Stimulated activated CD4-positive, alpha-beta T cell treated with anti-CD3 and anti-CD28 coated beads, Interleukin-2, amount 100 ng/mL, for 24 hours (primary cell): ENCODE measurements at regions not wholly inside any gene's neighbourhood (a gene's known extent, or its start where the extent isn't known, plus 50 kb on each side); places are given as distances from the start of the nearest gene placed in this dataset.

Source experiments
- DNase-seq, 2 donors: peaks; one replicate each; pipeline ENCODE4 v3.0.0-alpha.2; 2020

DNA sequence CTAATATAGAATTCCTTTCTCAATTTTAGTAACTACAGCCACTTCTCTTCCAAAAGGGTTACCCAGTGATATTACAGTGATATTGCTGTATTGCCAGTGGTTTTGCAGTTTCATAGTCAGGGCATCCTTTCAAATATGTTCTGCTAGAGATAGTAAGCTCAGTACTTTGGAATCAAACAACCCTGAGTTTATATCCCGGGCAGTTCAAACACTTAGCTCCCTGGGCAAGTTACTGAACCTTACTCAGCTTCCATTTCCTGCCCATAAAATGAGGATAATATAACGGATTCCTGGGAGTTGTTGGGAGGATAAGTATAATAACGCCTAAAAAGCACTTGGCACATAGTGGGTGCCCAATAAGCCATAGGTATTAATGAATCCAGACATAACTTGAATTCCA, 212.6 kb upstream of the PARD3B start:
- DNase-seq, result no peak

- DNase-seq, result no peak
Measured at GRCh38 chr2:204333861-204334260, 211.4 kb upstream of the PARD3B start.

GRCh38 chr2:204335451-204336058, 209.7 kb upstream of the PARD3B start:
- DNase-seq, result no peak

GRCh38 chr2:204336153-204336744, 209.0 kb upstream of the PARD3B start:
- no peak for DNase-seq

- no peak for DNase-seq
Measured at GRCh38 chr2:204337638-204338037, 207.6 kb upstream of the PARD3B start.

DNA sequence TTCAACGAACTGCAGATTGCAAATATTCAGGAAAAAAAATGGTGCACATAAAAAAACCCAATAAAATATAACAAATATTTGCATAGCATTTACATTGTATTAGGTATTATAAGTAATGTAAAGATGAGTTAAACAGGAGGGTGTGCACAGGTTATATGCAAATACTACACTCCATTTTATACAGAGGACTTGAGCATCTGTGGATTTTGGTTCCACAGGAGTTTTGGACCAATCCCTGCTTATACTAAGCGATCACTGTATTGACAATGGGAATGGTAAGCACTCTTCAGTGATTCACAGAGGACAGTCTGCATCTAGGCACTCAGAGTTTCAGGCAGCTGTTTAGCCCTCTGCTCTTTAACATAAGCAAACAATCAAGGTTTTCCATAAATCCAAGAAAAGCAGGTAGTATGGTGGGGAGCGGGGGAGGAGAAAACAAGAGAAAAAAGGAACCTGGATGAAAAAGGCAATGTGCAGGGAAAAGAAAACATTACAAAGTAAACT, 206.0 kb upstream of the PARD3B start:
- no peak for DNase-seq

DNA sequence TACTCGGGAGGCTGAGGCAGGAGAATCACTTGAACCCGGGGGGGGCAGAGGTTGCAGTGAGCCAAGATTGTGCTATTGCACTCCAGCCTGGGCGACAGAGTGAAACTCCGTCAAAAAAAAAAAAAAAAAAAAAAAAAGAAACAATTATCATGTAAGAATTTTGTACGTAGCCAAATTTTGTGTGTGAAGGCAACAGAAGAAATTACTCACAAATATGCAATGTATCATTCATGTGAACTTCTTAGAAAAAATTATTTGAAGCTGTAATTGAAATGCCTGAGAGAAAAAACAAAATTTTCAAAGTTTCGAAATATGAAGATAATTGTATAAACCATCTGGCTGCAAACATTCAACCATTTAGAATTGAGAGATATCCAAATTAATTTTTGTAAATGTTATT, 204.8 kb upstream of the PARD3B start:
- DNase-seq, result no peak

- DNase-seq, result no peak
Measured at GRCh38 chr2:204341887-204342276, 203.4 kb upstream of the PARD3B start.

DNA sequence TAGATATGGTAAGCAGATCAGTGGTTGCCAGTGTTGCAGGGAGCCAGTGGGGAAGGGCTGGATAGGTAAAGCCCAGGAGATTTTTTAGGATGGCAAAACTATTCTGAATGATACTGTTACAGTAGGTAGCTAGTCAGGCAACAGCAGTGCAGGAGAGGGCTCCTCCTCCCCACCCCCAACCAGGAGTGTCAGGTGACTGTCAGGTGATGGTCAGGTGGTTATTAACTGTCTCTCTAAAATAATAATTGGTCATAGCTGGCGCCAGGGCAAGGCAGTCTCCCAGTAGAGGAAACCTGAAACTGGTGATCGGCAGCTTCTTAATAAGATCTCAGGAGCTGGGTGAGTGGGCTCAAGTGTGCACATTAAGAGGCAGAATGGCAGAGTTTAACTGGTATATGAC, 201.6 kb upstream of the PARD3B start:
- no peak for DNase-seq

DNA sequence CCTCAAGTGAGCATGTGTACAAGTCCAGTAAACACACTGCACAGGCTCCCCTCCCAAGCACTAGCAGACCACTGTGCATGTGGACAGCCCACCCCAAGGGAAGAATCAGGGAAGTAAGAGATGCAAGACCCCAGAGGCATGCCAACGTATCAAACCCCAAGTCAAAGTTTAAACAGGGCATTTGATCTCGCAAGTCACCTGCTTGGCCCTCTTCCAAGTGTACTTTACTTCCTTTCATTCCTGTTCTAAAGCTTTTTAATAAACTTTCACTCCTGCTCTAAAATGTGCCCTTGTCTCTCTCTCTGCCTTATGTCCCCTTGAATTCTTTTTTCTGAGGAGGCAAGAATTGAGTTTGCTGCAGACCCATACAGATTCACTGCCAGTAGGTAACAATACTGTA, 201.2 kb upstream of the PARD3B start:
- DNase-seq, result no peak

- DNase-seq, result no peak
Measured at GRCh38 chr2:204346906-204347305, 198.4 kb upstream of the PARD3B start.

GRCh38 chr2:204353823-204354222, 191.5 kb upstream of the PARD3B start:
- DNase-seq, result no peak

- DNase-seq, result no peak
Measured at GRCh38 chr2:204354442-204354856, 190.8 kb upstream of the PARD3B start.

GRCh38 chr2:204355688-204356087, 189.6 kb upstream of the PARD3B start:
- no peak for DNase-seq

DNA sequence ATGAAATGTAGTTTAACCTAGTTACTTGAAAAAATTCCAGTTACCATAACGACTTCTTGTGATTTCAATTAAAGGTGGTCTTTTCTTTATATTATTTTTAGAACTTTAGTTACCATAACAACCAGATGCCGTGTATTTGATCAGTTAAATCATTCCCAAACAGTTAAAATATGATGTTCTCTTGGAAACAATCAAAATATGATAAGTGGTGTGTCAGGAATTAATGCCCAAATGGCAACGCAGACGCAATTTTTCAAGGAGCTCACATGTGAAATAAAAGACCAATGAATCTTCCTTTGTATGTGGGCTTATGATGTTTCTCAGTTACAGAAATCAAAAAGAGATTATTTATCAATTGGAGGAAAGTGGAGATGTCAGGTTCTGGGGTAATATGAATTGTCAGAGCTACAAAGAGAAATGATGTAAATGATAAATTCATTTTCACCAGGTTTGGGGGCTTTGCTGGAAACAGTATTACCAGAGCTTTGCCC, 189.1 kb upstream of the PARD3B start:
- no peak for DNase-seq

DNA sequence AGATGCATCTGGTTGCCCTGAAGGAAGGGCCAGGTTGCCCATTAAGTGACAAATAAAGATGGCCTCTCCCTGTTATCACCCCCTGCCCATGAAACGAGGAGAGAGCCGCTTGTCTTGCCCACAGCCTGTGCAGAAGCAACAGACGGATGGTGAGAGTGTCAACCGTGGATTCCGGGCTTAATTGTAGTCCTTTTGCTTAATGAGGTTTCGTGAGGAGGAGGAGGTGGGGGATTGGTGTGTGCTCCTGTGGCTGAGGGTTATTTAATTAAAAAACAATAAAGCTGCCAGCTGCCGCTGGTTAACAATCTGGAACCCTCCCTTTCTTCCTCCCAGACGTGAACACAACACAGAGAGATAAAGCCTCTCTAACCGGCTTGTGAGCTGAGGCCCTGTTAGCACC, 188.0 kb upstream of the PARD3B start:
- DNase-seq, result no peak

- no peak for DNase-seq
Measured at GRCh38 chr2:204359076-204359475, 186.2 kb upstream of the PARD3B start.

- no peak for DNase-seq
Measured at GRCh38 chr2:204360218-204361007, 184.9 kb upstream of the PARD3B start.

- DNase-seq, result no peak
Measured at GRCh38 chr2:204361738-204362137, 183.5 kb upstream of the PARD3B start.

GRCh38 chr2:204362581-204362980, 182.7 kb upstream of the PARD3B start:
- DNase-seq, result no peak

- DNase-seq, result no peak
Measured at GRCh38 chr2:204363513-204363912, 181.8 kb upstream of the PARD3B start.

GRCh38 chr2:204364860-204365535, 180.3 kb upstream of the PARD3B start:
- DNase-seq, result no peak

DNA sequence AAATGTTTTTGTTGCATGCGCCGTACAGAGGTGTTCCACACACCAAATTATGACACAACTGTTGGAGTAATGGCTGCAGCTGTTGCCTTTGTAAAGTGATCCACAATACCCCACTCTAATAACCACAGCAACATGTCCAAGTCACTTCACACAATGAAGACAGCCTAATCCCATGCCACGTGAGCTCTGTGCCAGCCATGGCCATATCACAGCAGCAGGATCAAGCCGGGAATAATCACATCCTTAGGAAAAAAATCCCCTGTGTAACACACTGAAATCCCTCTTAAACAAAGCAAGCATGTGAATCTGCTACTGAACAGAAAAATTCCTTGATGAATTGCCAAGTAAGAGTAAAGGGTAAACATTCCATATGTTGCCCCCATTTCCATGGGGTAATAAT, 179.5 kb upstream of the PARD3B start:
- no peak for DNase-seq
